HK-2 (cell line): ENCODE measurements at regions not wholly inside any gene's neighbourhood (a gene's known extent, or its start where the extent isn't known, plus 50 kb on each side); places are given as distances from the start of the nearest gene placed in this dataset.

Experiments
- DNase-seq: peaks from one replicate; pipeline ENCODE4 v3.0.0-alpha.2; 2018; ENCODE audit not compliant: unreplicated experiment

DNA sequence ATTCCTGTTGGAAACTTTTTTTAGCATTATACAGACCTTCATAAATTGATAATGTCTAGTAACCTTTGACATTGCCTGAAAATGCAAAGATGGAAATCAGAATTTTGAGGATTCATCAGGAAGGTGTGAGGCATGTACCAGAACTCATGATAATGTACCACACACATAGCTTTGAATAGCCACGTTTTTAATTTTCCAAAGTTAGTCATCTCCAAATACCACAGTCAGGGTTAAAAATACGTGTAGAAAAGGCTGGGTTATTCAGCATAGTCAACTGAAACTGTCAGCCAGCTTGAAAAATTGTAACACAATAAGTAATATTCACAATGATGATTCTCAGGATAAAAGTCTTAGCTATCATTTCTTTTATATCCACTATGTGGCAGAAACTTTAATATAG, 102.0 kb upstream of the THRB start:
- no peak for DNase-seq

DNA sequence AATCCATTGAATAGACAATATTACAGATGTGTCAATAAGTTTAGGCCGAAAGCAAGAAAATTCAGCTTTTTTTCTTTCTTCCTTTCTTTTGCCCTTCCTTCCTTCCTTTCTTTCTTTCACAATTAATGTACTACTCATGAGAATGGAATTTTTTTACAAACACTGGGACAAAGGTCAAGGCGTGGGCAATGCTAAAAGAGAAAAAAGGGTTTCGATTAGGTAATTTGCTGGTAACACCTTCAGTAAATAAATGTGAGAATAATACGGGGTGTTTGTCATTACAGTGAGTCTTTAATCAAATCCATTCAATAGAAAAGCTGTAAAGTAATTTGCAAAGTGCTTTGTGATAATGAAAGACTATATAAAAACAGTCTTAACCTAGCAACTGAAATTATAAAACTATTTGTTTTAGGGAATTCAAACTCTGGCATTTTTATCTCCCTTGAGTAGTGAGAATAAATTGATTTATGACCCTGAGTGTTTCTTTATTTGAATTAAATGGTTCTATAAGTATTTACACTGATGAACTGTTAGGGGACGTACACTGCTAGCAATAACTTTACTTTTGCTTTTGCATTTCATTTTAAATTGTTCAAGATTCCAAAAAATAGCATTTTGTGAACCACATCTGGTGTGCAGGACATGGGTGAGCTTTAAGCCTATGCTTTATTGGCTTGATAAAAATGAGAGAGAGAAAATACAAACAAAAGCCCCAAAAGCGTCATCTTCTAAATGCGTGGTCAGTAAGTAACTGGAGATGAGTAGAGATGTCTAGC, 104.2 kb upstream of the THRB start:
- DNase-seq = no peak

DNA sequence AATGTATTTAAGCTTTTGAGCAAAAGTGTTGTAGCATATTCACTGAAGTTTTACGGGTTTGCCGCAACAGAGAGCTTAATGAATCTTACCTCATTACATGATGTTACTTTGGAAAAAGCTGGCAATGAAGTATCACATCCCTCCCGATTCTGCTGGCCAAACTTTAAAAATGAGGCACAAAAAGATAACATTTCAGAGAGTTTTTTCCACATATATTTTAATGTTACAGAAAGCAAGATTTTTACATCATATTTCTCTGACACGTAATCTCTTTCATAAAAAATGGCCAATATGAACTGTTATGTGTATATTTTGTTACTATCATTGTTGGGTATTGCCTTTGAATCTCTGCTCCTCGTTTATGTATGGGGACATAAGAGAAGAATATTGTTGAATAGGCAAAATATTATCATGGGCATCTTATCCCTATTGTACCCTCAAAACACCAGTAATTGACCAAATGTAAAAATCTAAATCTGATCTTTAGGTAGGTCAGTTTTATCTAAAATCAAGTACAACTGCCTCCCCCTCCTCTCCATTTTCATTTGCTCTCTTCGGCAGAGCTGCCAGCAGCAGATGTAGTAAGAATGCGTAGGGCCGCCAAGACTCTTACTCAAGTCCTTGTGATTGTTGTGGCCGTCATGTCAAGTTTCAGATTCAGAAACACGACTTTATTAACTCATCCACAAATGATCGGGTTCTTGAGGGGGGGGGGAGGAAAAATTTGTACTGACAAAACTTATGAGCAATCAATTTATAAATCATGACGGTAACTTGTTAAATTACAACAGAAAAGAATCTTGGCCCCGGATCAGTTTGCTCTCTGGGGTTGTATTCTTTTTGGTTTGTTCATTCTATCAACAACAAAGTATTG, 106.7 kb upstream of the THRB start:
- no peak for DNase-seq

DNA sequence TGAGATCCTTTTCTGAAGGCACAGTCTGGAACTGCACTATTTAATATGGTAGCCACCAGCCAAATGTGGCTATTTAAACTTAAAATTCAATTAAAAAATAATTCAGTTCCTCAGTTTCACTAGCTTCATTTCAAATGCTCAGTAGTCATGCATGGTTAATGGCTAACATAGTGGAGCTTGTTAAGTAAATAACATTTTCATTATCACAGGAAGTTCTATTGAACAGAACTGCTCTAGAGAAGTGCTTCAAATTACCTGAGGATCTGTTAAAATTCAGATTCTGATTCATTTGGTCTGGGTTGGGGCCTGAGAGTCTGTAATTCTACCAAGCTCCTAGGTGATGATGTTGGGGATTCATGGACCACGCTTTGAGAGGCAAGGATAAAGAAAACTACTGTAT, 109.6 kb upstream of the THRB start:
- DNase-seq = no peak

DNA sequence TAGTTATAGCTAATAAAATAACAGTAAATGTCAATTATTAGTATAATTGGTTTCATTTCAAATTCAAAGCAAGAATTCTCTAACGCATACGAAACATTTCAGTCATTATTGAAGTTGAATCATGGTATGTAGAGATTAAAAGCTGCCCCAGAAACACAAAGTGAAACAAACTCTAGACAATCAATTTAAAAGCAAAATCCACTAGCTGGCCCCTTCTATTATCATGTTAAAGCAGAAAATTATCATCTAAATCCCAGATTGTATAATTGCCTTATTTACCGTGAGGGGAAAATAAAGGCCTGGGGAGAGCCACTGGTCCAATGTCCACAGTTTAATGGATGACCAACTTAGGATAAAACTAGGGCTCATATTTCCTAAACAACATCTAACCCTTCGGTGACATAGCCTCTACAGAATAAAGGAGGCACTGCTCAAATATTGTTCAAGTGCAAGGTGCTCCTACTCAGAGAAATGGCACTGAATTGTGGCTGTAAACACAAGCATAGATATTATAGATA, 110.9 kb upstream of the THRB start:
- DNase-seq = no peak

DNA sequence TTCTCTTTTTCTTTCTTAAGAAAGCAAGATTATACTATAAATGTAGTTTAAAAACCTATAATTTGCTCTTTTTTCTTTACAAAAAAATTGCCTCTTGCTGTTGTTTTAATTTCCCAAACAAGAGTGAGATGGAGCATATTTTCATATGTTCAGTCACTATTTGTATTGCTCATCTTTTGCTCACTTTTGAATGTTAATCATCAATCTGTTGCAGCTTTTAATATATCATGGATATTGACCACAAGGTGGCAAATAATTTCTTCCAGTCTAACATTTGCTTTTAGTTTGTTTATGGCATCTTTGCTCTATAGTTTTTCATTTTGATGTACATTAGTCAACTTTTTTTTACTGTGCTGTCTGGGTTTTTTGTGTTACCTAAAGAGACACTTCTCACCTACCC, 112.6 kb upstream of the THRB start:
- DNase-seq = no peak

DNA sequence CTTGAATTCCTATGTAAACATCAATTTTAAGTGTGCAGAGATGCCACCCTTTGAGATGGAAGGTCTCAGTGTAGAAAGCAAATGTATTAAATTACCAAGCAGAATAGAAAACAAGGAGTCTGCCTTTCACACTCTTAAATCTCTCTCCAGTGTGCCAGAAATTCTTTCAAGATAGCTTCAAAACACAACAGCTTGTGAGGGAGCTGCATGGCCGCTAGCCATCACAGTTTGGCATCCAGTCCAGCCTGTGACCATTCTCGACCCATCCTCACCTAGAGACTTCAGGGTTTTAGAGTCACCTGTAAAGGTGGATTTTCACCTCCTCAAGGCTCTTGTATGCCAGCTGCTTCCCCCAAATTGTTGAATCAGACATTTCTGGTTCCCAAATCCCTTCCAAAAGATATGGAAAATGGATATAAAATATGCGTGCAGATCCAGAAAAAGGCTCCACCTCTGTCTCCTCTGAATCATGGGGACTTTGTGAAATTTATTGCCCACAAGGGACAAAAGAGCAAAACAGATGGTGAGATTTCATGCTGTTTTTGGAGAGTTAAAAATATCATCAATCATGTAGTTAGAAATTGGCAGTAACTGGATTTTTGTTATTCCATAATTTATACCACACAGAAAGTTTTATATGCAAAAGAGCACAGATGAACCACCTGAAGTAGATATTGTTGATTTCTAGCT, 114.2 kb upstream of the THRB start:
- no peak for DNase-seq

DNA sequence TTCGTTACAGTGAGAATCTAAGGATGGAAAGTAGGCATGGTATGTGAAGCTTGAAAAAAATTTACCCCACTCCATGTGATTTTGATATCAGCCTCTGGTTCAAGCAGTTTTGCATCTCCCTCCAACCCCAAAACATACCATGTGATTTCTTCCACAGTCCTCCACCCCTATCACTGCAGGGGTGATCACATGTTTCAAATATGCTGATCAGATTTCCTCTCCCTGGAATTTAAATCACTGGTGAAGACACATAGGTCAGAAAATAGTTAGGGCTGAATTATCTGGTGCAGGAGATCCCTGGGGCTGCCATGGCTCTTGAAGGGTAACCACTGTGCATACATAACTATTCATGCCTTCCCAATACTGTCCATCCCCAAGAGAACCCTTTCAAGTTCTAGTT, 119.7 kb upstream of the THRB start:
- no peak for DNase-seq

DNA sequence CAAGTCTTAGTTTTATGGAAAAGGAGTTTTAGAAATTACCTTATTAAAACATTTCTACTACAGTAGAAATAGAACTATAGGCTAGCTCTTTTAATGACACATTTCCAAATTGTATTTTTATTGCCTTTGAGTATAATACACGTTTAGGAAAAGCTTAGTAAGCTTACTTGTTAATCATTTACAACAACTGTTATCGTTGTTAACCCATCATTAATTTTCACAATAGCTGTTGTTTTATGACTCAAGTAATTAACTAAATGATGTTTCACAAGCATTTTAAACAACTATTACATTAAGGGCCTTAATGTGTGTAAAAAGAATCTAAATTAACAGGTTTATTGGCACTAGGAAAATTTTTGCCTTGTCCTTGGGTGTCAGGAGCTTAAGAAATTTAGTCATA, 120.5 kb upstream of the THRB start:
- no peak for DNase-seq

DNA sequence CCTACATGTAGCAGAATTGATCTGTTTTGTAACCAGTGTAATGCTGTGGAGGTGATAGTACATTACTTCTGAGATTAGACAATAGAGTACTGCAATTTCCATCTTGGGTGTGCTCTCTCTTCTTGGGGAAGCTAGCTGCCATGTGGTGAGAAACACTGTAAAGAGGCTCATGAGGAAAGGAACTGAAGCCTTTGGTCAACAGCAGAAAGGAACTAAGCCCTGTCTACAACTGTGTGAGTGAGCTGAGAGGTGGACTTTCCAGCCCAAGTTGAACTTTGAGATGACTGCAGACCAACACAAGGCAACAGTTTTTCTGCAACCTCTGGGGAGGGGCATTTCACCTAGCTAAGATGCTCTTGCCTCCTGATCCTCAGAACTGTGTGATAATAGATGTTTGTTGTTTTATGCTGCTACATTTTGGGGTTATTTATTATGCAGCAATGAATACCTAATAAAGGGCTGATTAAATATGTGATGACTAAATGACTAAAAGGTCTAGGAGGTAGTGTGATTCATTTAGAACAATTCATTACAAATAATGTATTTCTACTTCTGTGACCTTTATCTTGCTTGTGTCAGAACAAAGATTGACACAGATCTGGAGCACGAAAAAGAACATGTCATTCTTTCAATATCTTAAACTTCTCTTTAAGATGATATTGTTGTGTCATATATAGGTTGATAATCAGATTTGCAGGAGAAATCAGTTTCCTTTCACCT, 121.6 kb upstream of the THRB start:
- no peak for DNase-seq

DNA sequence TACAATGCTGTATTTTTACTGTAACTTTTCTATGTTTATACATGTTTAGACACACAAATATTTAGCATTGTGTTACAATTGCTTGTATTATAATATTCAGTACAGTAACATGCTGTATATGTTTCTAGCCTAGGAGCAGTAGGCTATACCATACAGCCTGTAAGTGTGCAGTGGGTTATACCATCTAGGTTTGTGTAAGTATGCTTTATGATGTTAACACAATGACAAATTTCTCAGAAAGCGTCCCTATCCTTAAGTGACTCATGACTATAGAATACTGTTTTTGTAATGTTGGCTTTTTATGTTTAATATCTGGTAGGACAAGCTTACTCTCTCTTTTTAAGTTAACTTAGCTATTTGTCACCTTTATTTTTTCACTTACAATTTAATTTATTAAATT, 127.5 kb upstream of the THRB start:
- no peak for DNase-seq

DNA sequence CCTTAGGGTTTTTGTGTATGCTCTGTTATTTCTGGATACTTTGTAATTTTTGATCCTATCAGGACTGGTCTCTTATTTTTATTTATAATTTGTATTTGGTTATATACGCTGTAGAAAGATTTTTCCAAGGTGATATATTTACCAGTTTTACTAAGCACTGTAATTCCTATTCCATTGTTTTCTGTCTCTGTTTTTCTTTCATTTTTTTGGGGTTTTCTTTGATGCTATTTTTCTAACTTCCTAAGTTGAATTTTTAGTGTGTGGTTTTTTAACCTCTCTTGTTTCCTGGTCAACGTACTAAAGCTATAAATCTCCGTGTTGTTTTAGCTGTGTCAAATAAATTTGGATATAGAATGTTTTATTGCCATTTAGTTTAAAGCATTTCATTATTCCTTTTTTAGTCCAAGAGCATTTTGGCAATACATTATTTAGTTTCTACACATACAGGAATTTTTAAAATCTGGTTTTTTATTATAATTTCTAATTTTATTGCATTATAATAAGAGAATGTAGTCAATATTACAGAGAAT, 128.1 kb upstream of the THRB start:
- DNase-seq = no peak

DNA sequence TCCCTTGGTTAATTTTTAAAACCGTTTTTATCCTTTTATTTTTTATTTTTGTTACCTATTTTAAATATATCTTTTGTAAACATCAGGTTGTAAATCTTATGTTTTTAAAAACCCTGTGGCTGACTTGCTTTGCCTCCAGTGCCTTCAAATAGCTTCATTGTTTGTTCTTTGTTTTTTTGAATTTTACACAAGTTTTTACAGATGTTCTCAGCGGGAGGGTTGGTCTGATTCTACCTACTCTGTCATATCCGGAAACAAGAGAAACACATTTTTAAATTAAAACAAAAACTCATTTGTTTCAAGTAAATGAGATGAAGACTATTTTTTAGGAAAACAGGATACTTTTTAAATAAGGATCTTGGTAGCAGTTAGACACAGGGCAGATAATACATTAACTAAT, 129.0 kb upstream of the THRB start:
- DNase-seq = no peak

DNA sequence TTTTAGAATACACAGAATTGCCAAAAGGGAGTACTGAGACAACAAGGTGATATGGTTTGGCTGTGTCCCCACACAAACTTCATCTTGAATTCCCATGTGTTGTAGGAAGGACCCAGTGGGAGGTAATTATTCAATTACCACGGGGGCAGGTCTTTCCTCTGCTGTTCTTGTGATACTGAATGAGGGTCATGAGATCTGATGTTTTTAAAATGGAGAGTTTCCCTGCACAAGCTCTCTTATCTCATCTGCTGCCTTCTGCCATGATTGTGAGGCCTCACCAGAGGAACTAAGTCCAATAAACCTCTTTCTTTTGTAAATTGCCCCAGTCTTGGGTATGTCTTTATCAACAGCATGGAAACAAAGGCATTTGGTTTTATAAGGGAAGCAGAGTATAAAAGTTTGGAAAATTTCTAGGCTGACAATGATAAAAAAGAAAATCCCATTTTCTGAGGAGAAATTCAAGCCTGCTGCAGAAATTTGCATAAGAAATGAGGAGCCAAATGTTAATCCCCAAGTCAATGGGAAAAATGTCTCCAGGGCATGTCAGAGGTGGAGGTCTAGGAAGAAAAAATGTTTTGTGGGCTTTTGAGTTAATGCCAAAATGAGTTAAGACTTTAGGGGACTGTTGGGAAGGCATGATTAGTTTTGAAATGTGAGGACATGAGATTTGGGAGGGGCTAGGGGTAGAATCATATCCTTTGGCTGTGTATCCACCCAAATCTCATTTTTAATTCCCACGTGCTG, 130.5 kb upstream of the THRB start:
- no peak for DNase-seq

DNA sequence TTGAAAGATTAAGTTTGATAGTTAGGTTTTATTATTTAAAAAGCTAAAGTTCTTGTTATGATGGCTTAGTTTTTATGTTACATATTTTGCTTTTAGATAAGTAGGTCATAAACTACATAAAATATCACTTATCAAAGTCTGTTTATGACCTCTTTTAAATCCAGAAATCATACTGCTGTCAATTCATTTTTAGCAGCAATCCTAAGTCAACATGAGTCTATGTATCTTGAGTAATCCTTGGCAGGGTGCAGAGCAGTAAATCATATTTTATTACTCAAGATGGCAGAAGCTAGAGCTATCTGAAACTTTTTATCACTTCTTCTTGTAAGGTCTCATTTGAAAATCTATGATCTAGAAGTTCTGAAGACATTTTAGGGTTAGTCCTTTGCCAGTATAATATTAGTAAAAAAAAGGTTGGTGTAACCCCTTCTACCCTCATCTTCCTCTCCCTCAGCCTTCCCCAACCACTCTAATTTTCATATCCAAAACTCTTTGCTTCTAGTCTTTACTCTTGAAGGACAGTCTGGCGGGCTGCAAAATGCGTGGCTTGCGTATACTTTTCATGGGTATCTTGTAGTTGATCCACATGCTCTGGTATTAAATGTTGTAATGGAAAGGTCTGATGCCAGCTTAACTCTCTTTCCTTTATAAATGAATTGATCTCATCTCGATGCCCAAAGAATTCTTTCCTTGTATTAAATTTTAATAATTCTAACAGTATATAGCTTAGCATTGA, 134.0 kb upstream of the THRB start:
- no peak for DNase-seq

DNA sequence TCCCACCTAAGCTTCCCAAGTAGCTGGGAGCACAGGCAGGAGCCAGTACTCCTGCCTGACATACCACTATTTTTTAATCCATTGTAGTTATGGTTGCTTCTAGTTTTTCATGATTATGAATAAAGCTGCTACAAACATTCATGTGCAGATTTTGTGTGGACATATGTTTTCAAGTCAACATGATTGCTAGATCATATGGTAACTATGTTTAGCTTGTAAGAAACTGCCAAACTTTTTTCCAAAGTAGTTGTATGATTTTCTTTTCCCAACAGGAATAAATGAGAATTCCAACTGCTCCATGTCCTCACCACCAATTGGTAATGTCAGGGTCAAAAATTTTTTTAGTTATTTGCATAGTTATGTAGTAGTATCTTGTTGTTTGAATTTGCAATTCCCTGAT, 136.8 kb upstream of the THRB start:
- DNase-seq = no peak

DNA sequence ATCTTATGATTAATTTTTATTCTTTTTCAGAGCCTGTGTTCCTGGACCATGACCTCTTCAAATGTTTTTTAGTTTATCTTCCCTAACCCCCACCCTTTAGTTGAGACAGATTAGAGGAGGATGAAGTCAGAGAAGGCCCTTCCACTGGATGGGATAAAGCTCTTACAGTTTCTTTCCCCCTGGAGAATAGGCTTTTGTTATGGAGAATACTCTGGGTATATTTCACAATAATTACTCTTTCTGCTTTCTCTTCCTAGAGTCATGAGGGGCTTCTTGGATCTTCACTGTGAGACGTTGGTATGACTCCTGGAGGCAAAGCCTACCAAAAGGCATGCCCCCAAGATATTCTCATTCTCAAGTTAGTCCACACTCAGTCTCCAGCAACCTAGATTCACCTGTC, 144.4 kb upstream of the THRB start:
- no peak for DNase-seq

DNA sequence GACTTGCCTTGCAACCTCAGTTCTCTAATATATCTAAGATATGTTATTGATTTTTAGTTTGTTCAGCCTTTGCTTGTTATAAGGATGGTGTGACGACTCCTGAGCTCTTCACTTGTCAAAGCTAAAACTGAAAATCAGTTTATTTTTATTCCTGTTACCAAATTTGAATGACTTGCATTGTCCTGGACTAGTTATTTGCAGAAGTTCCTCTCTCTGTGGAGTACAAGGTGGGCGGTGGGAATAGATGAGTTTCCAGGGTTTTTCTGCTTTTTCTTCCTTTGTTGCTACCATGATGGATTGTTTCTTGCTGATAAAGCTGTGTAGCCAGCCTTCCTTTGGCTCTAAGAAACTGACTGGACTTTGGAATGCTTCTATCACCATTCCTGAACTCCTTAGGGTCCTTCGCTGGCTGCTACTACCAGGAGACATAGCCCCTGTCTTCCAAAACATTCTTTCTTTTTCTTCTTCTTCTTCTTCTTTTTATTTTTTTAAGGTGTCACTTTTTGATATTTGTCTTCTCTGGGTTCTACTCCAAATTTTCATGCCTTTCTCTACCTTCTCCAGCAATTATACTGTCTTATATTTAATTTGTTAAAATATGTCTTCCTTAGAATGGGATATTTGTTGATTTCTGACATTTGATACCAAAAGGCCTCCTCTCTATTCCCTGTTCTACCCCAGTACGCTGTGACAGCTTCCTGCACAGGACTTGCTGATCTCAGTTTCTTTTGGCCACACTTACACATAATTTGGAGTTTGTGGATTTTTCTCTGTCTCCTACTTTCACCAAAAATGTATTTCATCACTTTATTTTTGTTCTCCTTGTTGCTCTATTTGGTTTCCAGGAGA, 145.1 kb upstream of the THRB start:
- no peak for DNase-seq

DNA sequence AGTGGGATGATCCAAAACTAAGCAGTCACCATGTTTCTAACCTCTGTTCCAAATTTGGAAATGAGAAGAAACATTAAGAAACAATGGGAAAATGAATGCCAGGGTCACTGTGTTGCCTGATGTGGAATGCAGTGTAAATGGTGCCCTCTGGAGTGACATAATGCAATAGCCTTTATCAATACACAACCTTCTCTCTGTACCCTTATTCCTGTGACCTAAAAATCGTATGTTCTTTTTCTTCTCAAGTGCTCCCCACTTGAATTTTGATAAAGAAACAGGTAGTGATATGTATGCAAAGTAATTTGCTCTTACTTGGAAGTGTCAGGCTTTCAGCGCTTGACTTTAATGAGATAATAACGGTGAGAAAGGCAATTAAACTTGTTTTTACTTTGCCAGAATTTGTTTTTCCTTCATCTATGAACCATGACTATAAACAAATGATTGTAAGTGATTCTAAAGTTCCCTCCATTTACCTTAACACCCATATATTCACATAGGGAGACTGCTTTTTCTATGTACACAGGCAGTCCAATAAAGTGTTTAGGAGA, 145.8 kb upstream of the THRB start:
- DNase-seq = no peak
